Activated naive CD4-positive, alpha-beta T cell treated with Interleukin-2 at 50 U/mL for 16 hours (primary cell): ENCODE measurements at regions not wholly inside any gene's neighbourhood (a gene's known extent, or its start where the extent isn't known, plus 50 kb on each side); places are given as distances from the start of the nearest gene placed in this dataset.
"Not testable (repeated sequence)": the region's sequence is repeated elsewhere in the genome, so short reads cannot be mapped to it uniquely, and the experiment has no call there.

Experiments
- DNase-seq: peaks from one replicate; pipeline ENCODE4 v3.0.0-alpha.2; 2020

DNA sequence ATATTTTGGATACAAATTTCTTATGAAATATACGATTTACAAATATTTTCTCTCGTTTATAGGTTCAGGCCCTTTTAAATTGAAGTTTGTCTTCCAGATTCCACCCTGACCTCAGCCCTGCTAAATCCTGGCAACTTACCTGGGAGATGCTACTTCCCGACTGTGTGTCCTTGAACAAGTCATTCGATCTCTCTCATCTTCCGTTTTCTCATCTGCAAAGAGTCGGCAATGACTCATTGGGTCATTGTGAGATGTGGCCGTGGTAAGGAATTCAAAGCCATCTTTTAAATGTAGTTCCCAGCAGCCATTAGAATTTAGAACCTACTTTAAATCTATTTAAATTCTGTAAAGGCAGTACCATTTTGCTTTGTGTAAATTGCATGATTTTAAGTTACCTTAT lies 72.5 kb downstream of the LHX2 start:
- no peak for DNase-seq

GRCh38 chr9:124087226-124087625 lies 75.7 kb downstream of the LHX2 start:
- no peak for DNase-seq

DNA sequence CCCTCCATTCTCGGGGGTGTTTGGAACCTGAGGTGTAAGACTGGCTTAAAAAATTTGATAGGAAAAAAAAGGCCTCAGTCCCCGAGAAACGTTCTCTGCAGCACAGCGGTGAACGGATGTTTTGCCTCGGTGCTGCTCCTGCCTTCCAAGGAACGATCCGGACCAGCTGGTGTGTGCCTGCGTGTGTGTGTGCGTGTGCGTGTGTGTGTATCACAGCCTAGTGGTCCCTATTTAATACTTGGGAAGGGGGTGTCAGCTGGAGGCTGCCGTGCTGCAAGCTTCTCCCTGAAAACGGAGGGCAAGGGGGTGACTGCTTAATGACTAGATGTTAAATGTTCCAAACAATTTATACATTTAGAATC lies 76.9 kb downstream of the LHX2 start:
- no peak for DNase-seq

- DNase-seq = not testable (repeated sequence)
Measured at GRCh38 chr9:124089631-124090488, 78.3 kb downstream of the LHX2 start.

GRCh38 chr9:124098141-124098905 lies 86.8 kb downstream of the LHX2 start:
- no peak for DNase-seq

GRCh38 chr9:124099860-124100259 lies 88.3 kb downstream of the LHX2 start:
- no peak for DNase-seq

DNA sequence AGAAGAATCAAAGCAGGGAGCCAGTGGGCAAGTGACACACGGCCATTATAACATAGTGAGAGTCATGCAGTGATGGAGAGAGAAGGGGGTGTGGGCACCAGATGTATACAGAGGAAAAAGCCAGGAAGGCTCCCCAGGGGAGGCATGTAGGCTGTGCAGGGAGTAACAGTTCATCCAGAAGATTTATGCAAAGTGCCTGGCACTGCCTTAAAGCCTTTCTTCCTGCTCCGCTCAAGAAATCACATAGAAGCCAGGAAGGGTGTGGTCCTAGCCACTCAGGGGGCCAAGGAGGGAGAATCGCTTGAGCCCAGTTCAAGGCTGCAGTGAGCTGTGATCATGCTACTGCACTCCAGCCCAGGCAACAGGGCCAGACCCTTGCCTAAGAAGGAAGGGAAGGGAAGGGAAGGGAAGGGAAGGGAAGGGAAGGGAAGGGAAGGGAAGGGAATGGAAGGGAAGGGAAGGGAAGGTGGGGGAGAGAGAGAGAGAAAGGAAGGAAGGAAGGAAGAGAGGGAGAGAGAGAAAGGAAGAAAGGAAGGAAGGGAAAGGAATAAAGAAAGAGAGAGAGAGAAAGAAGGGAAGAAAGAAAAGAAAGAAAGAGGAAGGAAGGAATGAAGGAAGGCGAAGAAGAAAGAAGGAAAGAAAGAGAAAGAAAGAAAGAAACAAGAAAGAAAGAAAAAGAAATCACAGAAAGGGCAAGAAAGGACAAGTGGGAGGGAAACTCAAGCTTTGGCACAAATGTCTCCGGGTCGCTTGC lies 89.8 kb downstream of the LHX2 start:
- no peak for DNase-seq

DNA sequence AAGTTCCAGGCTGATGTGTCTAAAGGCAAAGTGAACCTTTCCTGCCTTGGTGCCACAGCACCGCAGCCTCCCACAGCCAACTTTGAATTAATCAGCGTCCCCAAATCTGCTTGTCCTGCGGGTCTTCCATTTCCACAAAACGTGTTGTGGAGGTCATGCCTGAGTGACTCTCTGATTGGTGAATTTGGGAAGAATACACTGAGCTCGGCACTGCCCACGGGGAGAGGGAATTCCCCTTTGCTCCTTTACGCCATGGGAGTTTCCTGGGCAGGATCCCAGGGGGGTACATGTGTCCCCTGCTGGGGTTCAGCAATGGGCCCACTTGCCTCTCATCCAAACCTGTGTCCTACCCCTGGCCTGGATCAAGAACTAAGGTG lies 90.4 kb downstream of the LHX2 start:
- no peak for DNase-seq

DNA sequence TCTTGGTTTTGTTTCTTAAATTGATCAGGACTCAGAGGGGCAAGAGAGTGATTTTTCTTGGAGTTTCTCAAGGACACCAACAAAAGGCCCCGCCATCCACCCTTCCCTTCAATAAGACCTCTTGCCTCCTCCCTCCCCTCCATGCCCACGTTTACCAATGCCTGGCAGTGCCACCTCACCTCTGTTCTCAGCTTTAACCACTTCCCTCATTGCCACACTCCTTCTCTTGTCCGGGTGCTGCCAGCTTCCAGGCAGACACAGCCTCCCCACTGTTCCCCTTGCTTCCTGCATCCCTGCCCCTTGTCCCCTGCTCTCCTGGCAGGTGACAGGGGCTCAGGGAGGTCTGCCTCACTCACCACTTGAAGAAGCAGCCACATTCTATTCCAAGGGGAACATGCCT lies 90.8 kb downstream of the LHX2 start:
- DNase-seq = no peak

- no peak for DNase-seq
Measured at GRCh38 chr9:124105266-124105665, 93.7 kb downstream of the LHX2 start.

DNA sequence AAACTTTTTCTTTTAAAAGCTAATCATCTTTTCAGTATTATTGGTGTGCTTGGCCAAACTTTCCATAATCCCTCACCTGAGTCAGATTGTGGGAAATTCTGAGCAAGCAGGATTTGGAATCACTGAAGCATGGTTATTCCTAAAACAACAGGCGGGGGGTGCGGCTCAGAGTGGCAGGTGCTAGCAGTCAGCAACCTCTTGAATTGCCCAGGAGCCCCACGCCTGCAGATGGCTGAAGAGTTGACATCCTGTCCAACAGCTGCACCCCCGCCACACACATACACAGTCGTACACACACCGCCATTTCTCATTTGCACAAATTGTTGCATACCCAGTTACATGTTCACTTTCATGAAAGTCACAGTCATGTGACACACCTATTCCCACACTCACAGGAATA lies 96.6 kb downstream of the LHX2 start:
- DNase-seq = no peak

DNA sequence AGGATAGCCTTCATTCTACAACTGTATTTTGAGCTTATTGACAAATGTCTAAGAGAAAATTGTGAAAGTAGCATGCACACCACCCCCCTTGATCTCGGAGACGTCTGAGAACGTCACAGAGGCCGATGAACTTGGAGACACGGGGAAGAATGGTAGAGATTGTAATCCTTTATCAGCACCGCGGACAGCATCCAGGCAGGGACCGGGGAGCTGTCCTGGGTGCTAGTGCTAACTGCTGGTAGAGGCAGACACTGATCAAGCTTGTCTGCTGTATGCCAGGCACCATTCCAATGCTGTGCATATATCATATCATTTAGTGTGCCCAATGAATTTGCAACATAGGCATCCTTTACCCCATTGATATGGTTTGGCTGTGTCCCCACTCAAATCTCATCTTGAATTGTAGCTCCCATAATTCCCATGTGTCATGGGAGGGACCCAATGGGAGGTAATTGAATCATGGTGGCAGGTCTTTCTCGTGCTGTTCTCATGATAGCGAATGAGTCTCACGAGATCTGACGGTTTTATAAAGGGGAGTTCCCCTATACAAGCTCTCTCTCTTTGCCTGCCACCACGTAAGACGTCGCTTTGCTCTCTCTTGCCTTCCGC lies 98.8 kb downstream of the LHX2 start:
- DNase-seq = peak; percentile 36

GRCh38 chr9:124116683-124117363 lies 105.3 kb downstream of the LHX2 start:
- no peak for DNase-seq

DNA sequence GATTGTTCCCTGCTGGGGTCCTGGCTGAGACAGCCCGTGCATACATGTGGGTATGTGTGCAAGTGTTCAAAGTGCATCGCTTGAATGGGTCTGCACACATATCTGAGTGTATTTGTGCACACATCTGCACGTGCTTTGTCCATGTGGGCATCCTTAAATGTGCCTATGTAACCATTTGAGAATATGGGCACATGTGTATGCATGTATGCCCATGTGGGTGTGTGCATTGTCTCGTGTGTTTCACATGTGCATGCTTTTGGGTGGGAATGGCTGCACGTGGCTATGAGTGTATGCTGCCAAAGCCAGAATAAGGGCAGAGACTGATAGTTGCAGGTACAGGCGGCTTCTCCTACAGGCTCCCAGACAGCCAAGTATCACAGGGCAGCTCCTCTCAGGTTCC lies 107.3 kb downstream of the LHX2 start:
- DNase-seq = no peak

DNA sequence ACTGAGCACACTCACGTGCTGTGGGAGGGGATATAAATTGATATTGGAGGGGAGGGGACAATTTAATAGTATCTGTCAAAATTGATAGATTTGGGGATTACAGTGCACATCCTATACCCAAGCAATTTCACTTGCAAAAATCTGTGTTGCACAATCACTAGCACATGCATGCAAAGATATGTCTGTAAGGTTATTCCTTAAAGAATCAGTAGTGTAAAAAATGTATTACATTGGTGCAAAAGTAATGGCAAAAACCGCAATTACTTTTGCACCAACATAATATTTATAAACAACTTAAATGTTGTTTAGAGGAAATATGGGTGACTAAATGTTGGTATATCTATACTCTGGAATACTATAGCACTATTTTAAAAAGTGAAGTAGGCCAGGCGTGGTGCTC lies 108.7 kb downstream of the LHX2 start:
- no peak for DNase-seq

GRCh38 chr9:124121725-124122124 lies 110.2 kb downstream of the LHX2 start:
- no peak for DNase-seq

DNA sequence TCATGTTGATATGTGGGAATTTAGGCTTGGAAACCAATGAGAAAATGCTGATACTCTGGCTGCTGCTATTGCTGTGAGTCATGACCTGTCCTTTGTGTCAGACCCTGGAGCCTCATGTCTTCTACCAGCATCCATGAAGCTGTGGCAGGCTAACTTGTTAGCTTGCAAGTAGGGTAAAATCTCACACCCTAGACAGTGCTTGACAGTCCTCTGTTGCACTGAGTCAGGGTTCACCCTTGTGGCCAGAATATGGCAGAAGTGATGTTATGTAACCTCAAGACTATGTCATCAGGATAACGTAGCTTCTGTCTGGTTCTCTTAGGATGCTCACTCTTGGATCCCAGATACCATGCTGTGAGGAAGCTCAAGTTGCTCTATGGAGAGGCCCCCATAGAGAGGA lies 110.8 kb downstream of the LHX2 start:
- no peak for DNase-seq

- peak; percentile 18 for DNase-seq
Measured at GRCh38 chr9:124122813-124123462, 111.4 kb downstream of the LHX2 start.

DNA sequence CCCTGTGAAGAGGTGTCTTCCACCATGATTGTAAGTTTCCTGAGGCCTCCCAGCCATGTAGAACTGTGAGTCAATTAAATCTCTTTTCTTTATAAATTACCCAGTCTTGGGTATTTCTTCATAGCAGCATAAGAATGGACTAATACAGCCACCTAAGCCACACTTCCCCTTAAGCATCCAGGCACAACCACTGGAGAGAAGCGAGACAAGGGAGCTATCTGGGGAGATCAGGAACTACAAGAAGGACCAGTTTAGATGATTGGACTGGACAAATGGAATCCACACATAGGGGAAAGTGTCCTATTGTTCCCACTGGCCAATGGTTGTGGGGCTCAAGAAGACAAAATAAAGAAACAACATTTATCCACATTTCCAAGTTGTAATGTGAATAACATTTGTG lies 112.1 kb downstream of the LHX2 start:
- not testable (repeated sequence) for DNase-seq

DNA sequence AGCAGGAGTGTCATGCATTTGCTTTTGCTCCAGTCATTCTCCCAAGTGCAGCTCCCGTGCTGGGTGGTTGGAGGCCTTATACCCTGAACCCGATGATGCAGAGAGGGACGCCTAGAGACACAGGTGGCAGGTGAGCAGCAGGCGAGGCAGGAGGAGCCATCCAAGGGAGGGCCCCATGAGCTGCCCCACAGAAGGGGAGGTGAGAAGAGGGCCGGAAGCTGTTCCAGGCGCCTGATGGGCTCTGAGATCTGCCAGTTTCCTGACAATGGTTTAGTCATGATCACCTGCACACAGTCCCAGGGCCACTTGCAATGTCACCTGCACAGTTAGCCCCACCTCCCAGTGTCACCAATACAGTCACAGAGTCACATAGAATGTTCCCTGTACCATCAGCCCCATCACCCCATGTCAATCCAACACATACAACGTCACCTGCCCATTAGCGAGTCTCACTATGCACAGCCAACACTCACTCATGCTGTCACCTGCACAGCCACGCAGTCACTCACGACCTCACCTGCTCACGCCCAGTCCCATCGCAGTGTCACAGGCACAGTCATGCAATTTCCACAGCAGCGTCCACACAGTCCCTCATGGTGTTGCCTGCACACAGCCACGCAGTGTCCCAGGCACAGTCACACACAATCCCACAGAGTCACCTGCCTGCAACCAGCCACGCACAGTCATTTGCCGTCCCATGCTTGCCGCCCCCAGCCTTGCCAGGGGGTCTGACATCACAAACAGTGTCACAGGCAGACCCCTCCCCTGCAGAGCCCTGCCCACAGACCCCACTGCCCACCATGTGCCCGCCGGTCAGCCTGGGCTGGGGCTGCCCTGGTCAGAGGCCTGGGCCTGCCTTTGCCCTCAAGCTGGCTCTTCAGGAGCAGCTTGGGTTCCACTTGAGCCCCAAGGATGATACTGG lies 113.4 kb downstream of the LHX2 start:
- DNase-seq = no peak

- DNase-seq = no peak
Measured at GRCh38 chr9:124125651-124125977, 114.0 kb downstream of the LHX2 start.
